Endothelial cell of umbilical vein (primary cell): ENCODE measurements at regions not wholly inside any gene's neighbourhood (a gene's known extent, or its start where the extent isn't known, plus 50 kb on each side); places are given as distances from the start of the nearest gene placed in this dataset.

Experiments used
- BruUV-seq: library from RNA; stranded (reverse); fragments of 400-500 nt; replicated peaks from 2 replicates; lab custom pipeline; 2021; lab: Mats Ljungman, UMichigan
- CTCF ChIA-PET: fragments of 300-600, 350-600 bp; sonication (Branson Sonifier 250); formaldehyde crosslinking; loops from one replicate; lab custom pipeline; 2021; ENCODE audit warnings: antibody characterized with exemption, inconsistent platforms; lab: Charles Lee
- POLR2A ChIA-PET: fragments of 300-600, 350-600 bp; sonication (Branson Sonifier 250); formaldehyde crosslinking; loops from one replicate; lab custom pipeline; 2021; ENCODE audit warnings: antibody characterized with exemption, inconsistent platforms; lab: Charles Lee
- DNase-seq: peaks from one replicate; pipeline ENCODE4 v3.0.0-alpha.2; 2011; ENCODE audit warnings: low read depth, low spot score
- FAIRE-seq: peaks from 2 replicates; lab custom pipeline; 2011; peaks lifted over from hg19 to GRCh38; lab: Jason Lieb, UNC
- H2AFZ ChIP-seq: 2 replicates; pipeline ENCODE4 v1.6.0; 2012; ENCODE audit warnings: low read depth, low read length, control low read depth, inconsistent platforms
- H3K27ac ChIP-seq: 2 replicates; pipeline ENCODE4 v1.5.1; 2011; ENCODE audit warnings: low read depth, mild to moderate bottlenecking, control low read depth, low read length, moderate library complexity; ENCODE audit not compliant: insufficient read depth
- H3K27me3 ChIP-seq, 2 experiments: 2 replicates each; pipeline versions ENCODE4 v1.6.0 to v1.6.1; 2011; ENCODE audit warnings: low read length in 2 of 2, mixed read lengths in 1 of 2; ENCODE audit not compliant: control insufficient read depth in 2 of 2, insufficient read depth in 2 of 2
- H3K36me3 ChIP-seq, 2 experiments: 2 replicates in 1 of 2; 3 replicates in 1 of 2; pipeline ENCODE4 v1.5.1; 2011; ENCODE audit warnings: low read length in 2 of 2, mild to moderate bottlenecking in 1 of 2, moderate library complexity in 1 of 2; ENCODE audit not compliant: control insufficient read depth in 2 of 2, insufficient read depth in 2 of 2; ENCODE audit errors: extremely low read depth in 1 of 2
- H3K4me1 ChIP-seq: 3 replicates; pipeline ENCODE4 v1.5.1; 2011; ENCODE audit warnings: mild to moderate bottlenecking, low read length; ENCODE audit not compliant: control insufficient read depth, insufficient read depth; ENCODE audit errors: extremely low read depth
- H3K4me2 ChIP-seq: 2 replicates; pipeline ENCODE4 v1.6.1; 2011; ENCODE audit warnings: low read length, control low read depth, mixed read lengths; ENCODE audit not compliant: insufficient read depth
- H3K4me3 ChIP-seq, 3 experiments: fragments of 200-600 bp in 1 of 3; sonication (generic), shearing (Covaris generic) in 1 of 3; replicated peaks in 1 of 3; 2 replicates each; pipeline ENCODE4 v1.5.1; 2011 to 2016; ENCODE audit warnings: control low read depth in 3 of 3, low read length in 3 of 3, mild to moderate bottlenecking in 2 of 3, inconsistent platforms in 1 of 3, low read depth in 1 of 3, moderate library complexity in 1 of 3; ENCODE audit not compliant: insufficient read depth in 1 of 3
- H3K79me2 ChIP-seq: 2 replicates; pipeline ENCODE4 v1.6.0; 2012; ENCODE audit warnings: low read length, inconsistent platforms; ENCODE audit not compliant: control insufficient read depth, insufficient read depth
- H3K9ac ChIP-seq: replicated peaks from 2 replicates; pipeline ENCODE3; 2011; ENCODE audit warnings: low read length, control low read depth; ENCODE audit not compliant: insufficient read depth; ENCODE audit errors: extremely low read depth
- H3K9me1 ChIP-seq: replicated peaks from 3 replicates; pipeline ENCODE4 v1.6.0; 2011; ENCODE audit warnings: mild to moderate bottlenecking, low read length; ENCODE audit not compliant: control insufficient read depth, insufficient read depth; ENCODE audit errors: extremely low read depth
- H3K9me3 ChIP-seq: replicated peaks from 2 replicates; pipeline ENCODE4 v1.5.1; 2012; ENCODE audit warnings: low read length, inconsistent platforms; ENCODE audit not compliant: control insufficient read depth, insufficient read depth
- H4K20me1 ChIP-seq: replicated peaks from 2 replicates; pipeline ENCODE3; 2011; ENCODE audit warnings: mild to moderate bottlenecking, low read length; ENCODE audit not compliant: control insufficient read depth, insufficient read depth; ENCODE audit errors: extremely low read depth
- EZH2 ChIP-seq: IDR thresholded peaks from 2 replicates; pipeline ENCODE4 v1.6.1; 2012; ENCODE audit warnings: borderline replicate concordance, low read depth, mild to moderate bottlenecking, moderate library complexity, low read length, inconsistent platforms; ENCODE audit not compliant: severe bottlenecking
- FOS ChIP-seq: IDR thresholded peaks from 2 replicates; pipeline ENCODE4 v1.6.1; 2011; ENCODE audit warnings: mild to moderate bottlenecking, low read length, moderate library complexity, borderline replicate concordance; ENCODE audit not compliant: insufficient read depth
- GATA2 ChIP-seq: IDR thresholded peaks from 2 replicates; pipeline ENCODE4 v1.7.0; 2011; ENCODE audit warnings: low read depth, mild to moderate bottlenecking, moderate library complexity, mixed read lengths, low read length; ENCODE audit not compliant: insufficient read length, insufficient read depth
- JUN ChIP-seq: IDR thresholded peaks from 2 replicates; pipeline ENCODE4 v1.6.1; 2011; ENCODE audit warnings: borderline replicate concordance, low read depth; ENCODE audit not compliant: insufficient read length, insufficient read depth
- MYC ChIP-seq: IDR thresholded peaks from one replicate; pipeline ENCODE4 v1.6.1; 2011; ENCODE audit warnings: mild to moderate bottlenecking, low read depth, low read length
- POLR2A ChIP-seq: IDR thresholded peaks from 2 replicates; pipeline ENCODE4 v1.6.1; 2012; ENCODE audit warnings: low read depth, mild to moderate bottlenecking, control low read depth, low read length
- POLR2AphosphoS5 ChIP-seq: IDR thresholded peaks from 2 replicates; pipeline ENCODE4 v1.6.1; 2012; ENCODE audit warnings: low read depth, mild to moderate bottlenecking, control low read depth, low read length, moderate library complexity; ENCODE audit not compliant: insufficient read depth
- dilution Hi-C: fragments of 300-500 bp; cut with MboI; formaldehyde crosslinking; loops from one replicate; pipeline ENCODE4 v1.15.0; 2019; ENCODE audit warnings: low sequenced_read_pairs; ENCODE audit not compliant: extremely low pct_ligation_motif_present
- intact Hi-C: fragments of 100-400 bp; cut with micrococcal nuclease; formaldehyde crosslinking; loops from one replicate; pipeline ENCODE4 v1.10.0; 2022
- TF ChIP-seq, protein P1 (sequence below), 2 donors: IDR thresholded peaks; 1 replicate in 1 of 2; 2 replicates in 1 of 2; pipeline ENCODE4 v1.5.1; 2011; ENCODE audit warnings: low read length in 2 of 2, mild to moderate bottlenecking in 2 of 2, moderate library complexity in 2 of 2, control low read depth in 1 of 2, inconsistent platforms in 1 of 2, low read depth in 1 of 2; ENCODE audit not compliant: insufficient read depth in 1 of 2; ENCODE audit errors: extremely low read depth in 1 of 2
- TF ChIP-seq, protein P2 (sequence below): IDR thresholded peaks from 2 replicates; pipeline ENCODE4 v1.6.1; 2011; ENCODE audit not compliant: insufficient read depth, insufficient read length

DNA sequence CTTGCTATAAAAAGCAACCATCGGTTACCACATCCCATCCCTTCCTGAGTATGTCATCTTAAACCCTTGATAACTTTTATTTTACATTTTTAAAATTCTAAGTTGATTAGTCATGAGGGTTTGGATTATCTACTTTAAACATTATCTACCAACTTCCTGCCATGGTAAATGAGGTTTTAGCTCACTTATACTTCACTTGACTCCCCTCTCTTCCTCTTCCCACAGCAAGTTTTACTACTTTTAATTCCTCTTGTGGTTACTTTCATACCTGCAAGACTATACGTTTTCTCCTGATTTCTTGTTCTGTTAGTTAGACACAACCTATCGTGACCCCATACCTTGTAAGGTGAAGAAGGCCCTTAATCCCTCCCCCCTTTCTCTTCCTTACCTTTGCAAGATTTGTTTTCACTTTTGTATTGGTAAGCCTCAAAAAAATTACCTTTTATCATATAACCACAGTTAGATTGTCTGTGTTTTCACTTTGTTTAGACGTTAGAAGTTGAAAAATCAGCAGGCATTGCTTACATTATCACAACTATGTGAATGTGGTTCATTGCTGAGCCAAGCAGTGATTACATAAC, 60.1 kb upstream of the OGFRL1 start:
- Histone ChIP-seq H3K9ac (no peak overlapping the region), H3K36me3 (no peaks in the 10 kb centered on the region), H2AFZ (no peak overlapping the region), H3K9me3 (no peaks in the 10 kb centered on the region), H4K20me1 (no peaks in the 10 kb centered on the region), H3K27ac (no peak overlapping the region), H3K4me2 (peak overlapping the region; percentile 12), H3K4me1 (peaks cover 15% of the 10 kb centered on the region), H3K9me1 (no peaks in the 10 kb centered on the region), H3K79me2 (no peaks in the 10 kb centered on the region), H3K4me3 (no peak overlapping the region), H3K27me3 (no peaks in the 10 kb centered on the region)
- no TSS peak for BruUV-seq
- ChIA-PET CTCF (interaction anchor here (0.7 to 1.2 kb wide), 3 partner anchors 11 to 38 kb away, joined by 3 to 6 read pairs (median 3); no protein-coding TSS in a partner anchor), POLR2A (no interaction called here)
- dilution Hi-C loops, result no loop called here
- TF ChIP-seq JUN, result peak; percentile 37
- no peak for TF ChIP-seq EZH2
- peak; percentile 66 for TF ChIP-seq FOS
- peak; percentile 41 for TF ChIP-seq GATA2
- FAIRE-seq (no peak), DNase-seq (no peak)
- intact Hi-C loops, result no loop called here

DNA sequence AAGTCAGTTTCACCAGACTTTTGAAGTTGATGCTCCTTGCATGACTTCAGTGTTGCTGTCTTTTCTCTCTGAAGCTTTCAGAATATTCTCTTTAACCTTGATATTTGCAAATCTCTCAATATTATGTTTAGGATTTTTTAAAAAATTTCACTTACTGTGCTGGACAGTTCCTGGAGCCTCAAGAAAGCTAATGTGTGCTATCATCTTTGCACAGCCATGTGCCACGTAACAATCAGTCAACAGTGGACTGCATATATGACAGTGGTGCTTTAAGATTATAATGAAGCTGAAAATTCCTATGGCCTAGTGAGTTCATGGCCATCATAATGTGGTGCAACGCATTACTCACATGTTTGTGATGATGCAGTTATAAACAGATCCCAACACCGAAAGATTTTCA, 59.1 kb upstream of the OGFRL1 start:
- intact Hi-C loops (no loop called here), dilution Hi-C loops (no loop called here)
- no peak overlapping the region for H3K4me3 ChIP-seq
- no peak for FAIRE-seq
- H2AFZ ChIP-seq, result no peak overlapping the region
- no peaks in the 10 kb centered on the region for H3K79me2 ChIP-seq
- no peak overlapping the region for H3K9ac ChIP-seq
- no peak for DNase-seq
- no peaks in the 10 kb centered on the region for H3K36me3 ChIP-seq
- TF ChIP-seq POLR2A, result no peak
- TF ChIP-seq EZH2, result no peak
- TF ChIP-seq POLR2AphosphoS5, result no peak
- TF ChIP-seq MYC, result no peak
- TF ChIP-seq JUN, result no peak
- TF ChIP-seq, protein P1, sequence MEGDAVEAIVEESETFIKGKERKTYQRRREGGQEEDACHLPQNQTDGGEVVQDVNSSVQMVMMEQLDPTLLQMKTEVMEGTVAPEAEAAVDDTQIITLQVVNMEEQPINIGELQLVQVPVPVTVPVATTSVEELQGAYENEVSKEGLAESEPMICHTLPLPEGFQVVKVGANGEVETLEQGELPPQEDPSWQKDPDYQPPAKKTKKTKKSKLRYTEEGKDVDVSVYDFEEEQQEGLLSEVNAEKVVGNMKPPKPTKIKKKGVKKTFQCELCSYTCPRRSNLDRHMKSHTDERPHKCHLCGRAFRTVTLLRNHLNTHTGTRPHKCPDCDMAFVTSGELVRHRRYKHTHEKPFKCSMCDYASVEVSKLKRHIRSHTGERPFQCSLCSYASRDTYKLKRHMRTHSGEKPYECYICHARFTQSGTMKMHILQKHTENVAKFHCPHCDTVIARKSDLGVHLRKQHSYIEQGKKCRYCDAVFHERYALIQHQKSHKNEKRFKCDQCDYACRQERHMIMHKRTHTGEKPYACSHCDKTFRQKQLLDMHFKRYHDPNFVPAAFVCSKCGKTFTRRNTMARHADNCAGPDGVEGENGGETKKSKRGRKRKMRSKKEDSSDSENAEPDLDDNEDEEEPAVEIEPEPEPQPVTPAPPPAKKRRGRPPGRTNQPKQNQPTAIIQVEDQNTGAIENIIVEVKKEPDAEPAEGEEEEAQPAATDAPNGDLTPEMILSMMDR (IDR thresholded peaks at IDR 0.05; ENCODE audit: extremely low read depth in 1 of 2, insufficient read depth in 1 of 2, low read depth in 1 of 2, low read length in 2 of 2), result no peak
- TF ChIP-seq, protein P2, sequence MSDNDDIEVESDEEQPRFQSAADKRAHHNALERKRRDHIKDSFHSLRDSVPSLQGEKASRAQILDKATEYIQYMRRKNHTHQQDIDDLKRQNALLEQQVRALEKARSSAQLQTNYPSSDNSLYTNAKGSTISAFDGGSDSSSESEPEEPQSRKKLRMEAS, result no peak
- no peak for TF ChIP-seq FOS
- TF ChIP-seq GATA2, result no peak
- H4K20me1 ChIP-seq, result no peaks in the 10 kb centered on the region
- BruUV-seq, result no TSS peak
- H3K4me1 ChIP-seq, result peaks cover 15% of the 10 kb centered on the region
- no peak overlapping the region for H3K4me2 ChIP-seq
- no peak overlapping the region for H3K27ac ChIP-seq
- H3K9me3 ChIP-seq, result no peaks in the 10 kb centered on the region
- no peaks in the 10 kb centered on the region for H3K27me3 ChIP-seq
- ChIA-PET CTCF (interaction anchor here (0.6 to 1.2 kb wide), 2 partner anchors 8 to 20 kb away, joined by 3 read pairs; no protein-coding TSS in a partner anchor), POLR2A (no interaction called here)
- H3K9me1 ChIP-seq, result no peaks in the 10 kb centered on the region
